ENCODE measurements at regions not wholly inside any gene's neighbourhood (a gene's known extent, or its start where the extent isn't known, plus 50 kb on each side); places are given as distances from the start of the nearest gene placed in this dataset.

DNA sequence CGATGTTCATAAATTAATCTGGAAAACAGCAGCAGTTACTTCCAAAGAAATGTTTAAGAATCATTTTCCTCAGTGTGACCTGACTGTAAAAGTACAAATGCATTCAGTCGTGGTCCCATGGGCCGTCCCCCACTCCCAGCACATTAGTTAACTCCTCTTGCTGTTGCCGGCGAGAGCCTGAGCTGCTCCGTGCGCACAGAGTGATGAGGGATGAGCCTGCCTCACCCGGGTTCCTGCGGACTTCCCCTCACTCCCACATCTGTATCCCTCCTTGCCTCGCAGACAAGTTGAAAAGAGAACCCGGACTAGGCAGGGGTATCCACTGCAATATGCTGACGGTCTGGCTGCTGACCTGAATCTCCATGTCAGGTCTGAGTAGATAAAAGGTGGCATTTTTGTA, 861.7 kb upstream of the NR2F2 start:
- intact Hi-C loops (cut with micrococcal nuclease; ENCODE audit: unreplicated experiment), result no loop called here

DNA sequence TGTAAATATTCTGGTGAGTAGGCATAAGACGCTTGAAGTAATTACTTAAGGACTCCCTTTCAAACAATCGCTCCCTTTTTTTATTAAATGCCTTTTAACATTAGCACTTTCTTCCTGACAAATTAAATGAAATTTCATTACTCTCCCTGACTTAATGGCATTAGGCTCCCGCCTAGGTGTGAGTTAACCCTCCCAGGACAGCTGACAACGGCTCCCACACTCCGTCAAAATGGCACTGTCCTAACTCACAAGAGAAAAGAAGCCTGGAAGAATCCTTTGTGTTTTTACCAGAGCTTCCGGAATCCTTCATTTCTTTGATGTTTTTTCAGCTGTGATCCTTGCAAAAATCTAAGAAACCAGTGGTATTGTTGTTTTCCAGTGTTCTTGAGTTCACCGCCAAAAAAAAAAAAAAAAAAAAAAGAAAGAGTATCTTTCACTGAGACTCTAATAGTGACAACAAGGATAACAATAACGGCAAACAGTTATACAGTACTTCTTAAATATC, 861.0 kb upstream of the NR2F2 start:
- no peaks in the 10 kb centered on the region for H3K36me3 ChIP-seq (ENCODE audit: insufficient read depth, low read length, poor library complexity, severe bottlenecking)
- BruUV-seq (replicated peaks), result no TSS peak
- H3K4me1 ChIP-seq (ENCODE audit: insufficient read depth, low read length, poor library complexity, severe bottlenecking), result no peaks in the 10 kb centered on the region
- H3K27ac ChIP-seq (ENCODE audit: low read depth, low read length, poor library complexity, severe bottlenecking), result no peak overlapping the region
- intact Hi-C loops (cut with micrococcal nuclease; ENCODE audit: unreplicated experiment), result no loop called here
- no peaks in the 10 kb centered on the region for H3K27me3 ChIP-seq (replicated peaks; ENCODE audit: insufficient read depth, low read depth, low read length, poor library complexity)
- DNase-seq (ENCODE audit: low spot score), result no peak
- no peaks in the 10 kb centered on the region for H3K9me3 ChIP-seq (ENCODE audit: low read depth, low read length, poor library complexity, severe bottlenecking)
- H3K4me3 ChIP-seq (ENCODE audit: low read depth, low read length, poor library complexity, severe bottlenecking), result no peak overlapping the region
- CTCF ChIA-PET, result no interaction called here
- TF ChIP-seq EZH2 (IDR thresholded peaks at IDR 0.05; ENCODE audit: borderline replicate concordance, low read depth, low read length, poor library complexity, severe bottlenecking), result no peak
- TF ChIP-seq, protein P1, sequence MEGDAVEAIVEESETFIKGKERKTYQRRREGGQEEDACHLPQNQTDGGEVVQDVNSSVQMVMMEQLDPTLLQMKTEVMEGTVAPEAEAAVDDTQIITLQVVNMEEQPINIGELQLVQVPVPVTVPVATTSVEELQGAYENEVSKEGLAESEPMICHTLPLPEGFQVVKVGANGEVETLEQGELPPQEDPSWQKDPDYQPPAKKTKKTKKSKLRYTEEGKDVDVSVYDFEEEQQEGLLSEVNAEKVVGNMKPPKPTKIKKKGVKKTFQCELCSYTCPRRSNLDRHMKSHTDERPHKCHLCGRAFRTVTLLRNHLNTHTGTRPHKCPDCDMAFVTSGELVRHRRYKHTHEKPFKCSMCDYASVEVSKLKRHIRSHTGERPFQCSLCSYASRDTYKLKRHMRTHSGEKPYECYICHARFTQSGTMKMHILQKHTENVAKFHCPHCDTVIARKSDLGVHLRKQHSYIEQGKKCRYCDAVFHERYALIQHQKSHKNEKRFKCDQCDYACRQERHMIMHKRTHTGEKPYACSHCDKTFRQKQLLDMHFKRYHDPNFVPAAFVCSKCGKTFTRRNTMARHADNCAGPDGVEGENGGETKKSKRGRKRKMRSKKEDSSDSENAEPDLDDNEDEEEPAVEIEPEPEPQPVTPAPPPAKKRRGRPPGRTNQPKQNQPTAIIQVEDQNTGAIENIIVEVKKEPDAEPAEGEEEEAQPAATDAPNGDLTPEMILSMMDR (conservative IDR thresholded peaks at IDR 0.05; ENCODE audit: low read depth, low read length), result no peak
- POLR2A ChIA-PET (ENCODE audit: low non-redundant PET), result no interaction called here

More for the DNA sequence above, 861.7 kb upstream of the NR2F2 start:
- no peak overlapping the region for H3K4me3 ChIP-seq (ENCODE audit: low read depth, low read length, poor library complexity, severe bottlenecking)
- no peak for DNase-seq (ENCODE audit: low spot score)
- no peaks in the 10 kb centered on the region for H3K4me1 ChIP-seq (ENCODE audit: insufficient read depth, low read length, poor library complexity, severe bottlenecking)
- ChIA-PET CTCF (no interaction called here), POLR2A (ENCODE audit: low non-redundant PET) (no interaction called here)
- no peaks in the 10 kb centered on the region for H3K27me3 ChIP-seq (replicated peaks; ENCODE audit: insufficient read depth, low read depth, low read length, poor library complexity)
- TF ChIP-seq, protein P1 (conservative IDR thresholded peaks at IDR 0.05; ENCODE audit: low read depth, low read length), result no peak
- TF ChIP-seq EZH2 (IDR thresholded peaks at IDR 0.05; ENCODE audit: borderline replicate concordance, low read depth, low read length, poor library complexity, severe bottlenecking), result no peak
- no peak overlapping the region for H3K27ac ChIP-seq (ENCODE audit: low read depth, low read length, poor library complexity, severe bottlenecking)
- no peaks in the 10 kb centered on the region for H3K36me3 ChIP-seq (ENCODE audit: insufficient read depth, low read length, poor library complexity, severe bottlenecking)
- H3K9me3 ChIP-seq (ENCODE audit: low read depth, low read length, poor library complexity, severe bottlenecking), result no peaks in the 10 kb centered on the region
- BruUV-seq (replicated peaks), result no TSS peak

DNA sequence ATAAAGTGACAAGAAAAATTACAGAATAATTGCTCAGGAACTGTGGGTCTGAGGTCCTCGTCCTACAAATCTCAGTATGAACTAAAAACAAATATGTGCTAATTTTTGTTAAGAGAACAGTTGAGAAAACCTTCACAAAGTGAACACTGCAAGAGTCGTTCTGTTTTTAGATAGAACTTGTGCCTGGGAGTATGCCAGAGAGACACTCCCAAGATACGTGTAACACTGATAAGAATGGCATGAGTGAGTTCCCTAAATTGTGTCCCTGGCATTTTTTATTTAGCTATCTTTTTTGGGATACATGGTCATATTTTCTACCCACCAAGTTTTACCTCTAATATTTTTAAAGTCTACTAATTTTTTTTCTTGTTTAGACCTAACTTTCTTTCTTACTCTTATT, 860.0 kb upstream of the NR2F2 start:
- DNase-seq (ENCODE audit: low spot score), result no peak
- intact Hi-C loops (cut with micrococcal nuclease; ENCODE audit: unreplicated experiment), result no loop called here
- H3K27me3 ChIP-seq (replicated peaks; ENCODE audit: insufficient read depth, low read depth, low read length, poor library complexity), result no peaks in the 10 kb centered on the region
- TF ChIP-seq EZH2 (IDR thresholded peaks at IDR 0.05; ENCODE audit: borderline replicate concordance, low read depth, low read length, poor library complexity, severe bottlenecking), result no peak
- TF ChIP-seq, protein P1 (conservative IDR thresholded peaks at IDR 0.05; ENCODE audit: low read depth, low read length), result no peak
- no peaks in the 10 kb centered on the region for H3K4me1 ChIP-seq (ENCODE audit: insufficient read depth, low read length, poor library complexity, severe bottlenecking)
- BruUV-seq (replicated peaks), result no TSS peak
- H3K4me3 ChIP-seq (ENCODE audit: low read depth, low read length, poor library complexity, severe bottlenecking), result no peak overlapping the region
- no peak overlapping the region for H3K27ac ChIP-seq (ENCODE audit: low read depth, low read length, poor library complexity, severe bottlenecking)
- H3K36me3 ChIP-seq (ENCODE audit: insufficient read depth, low read length, poor library complexity, severe bottlenecking), result no peaks in the 10 kb centered on the region
- CTCF ChIA-PET, result no interaction called here
- POLR2A ChIA-PET (ENCODE audit: low non-redundant PET), result interaction anchor here (0.5 kb wide), 1 partner anchor 69 kb away, joined by 13 read pairs; no protein-coding TSS in a partner anchor
- H3K9me3 ChIP-seq (ENCODE audit: low read depth, low read length, poor library complexity, severe bottlenecking), result no peaks in the 10 kb centered on the region
